Loucy (cell line): ENCODE measurements at regions not wholly inside any gene's neighbourhood (a gene's known extent, or its start where the extent isn't known, plus 50 kb on each side); places are given as distances from the start of the nearest gene placed in this dataset.

Experiments
- H2AFZ ChIP-seq: fragments of 200-600 bp; sonication (generic); 2 replicates; pipeline ENCODE4 v1.6.0; 2016; ENCODE audit warnings: antibody characterized with exemption, mild to moderate bottlenecking, low read length, moderate library complexity
- H3F3A ChIP-seq: fragments of 200-600 bp; 2 replicates; pipeline ENCODE4 v1.6.0; 2016; ENCODE audit warnings: antibody characterized with exemption, low read depth, mild to moderate bottlenecking
- H3K27me3 ChIP-seq: fragments of 200-600 bp; sonication (generic); 2 replicates; pipeline ENCODE4 v1.6.1; 2014; ENCODE audit warnings: low read length, mild to moderate bottlenecking; ENCODE audit not compliant: insufficient read depth, poor library complexity, severe bottlenecking
- H3K36me3 ChIP-seq: fragments of 200-600 bp; sonication (generic); 2 replicates; pipeline ENCODE4 v1.6.1; 2016; ENCODE audit warnings: low read length; ENCODE audit not compliant: insufficient read depth
- H3K4me1 ChIP-seq: fragments of 200-600 bp; sonication (generic); 2 replicates; pipeline ENCODE4 v1.5.1; 2014; ENCODE audit warnings: low read length, mild to moderate bottlenecking; ENCODE audit not compliant: insufficient read depth, poor library complexity, severe bottlenecking
- H3K4me2 ChIP-seq: fragments of 200-600 bp; sonication (generic); 2 replicates; pipeline ENCODE4 v1.6.0; 2014; ENCODE audit warnings: antibody characterized with exemption, low read length, low read depth, mild to moderate bottlenecking; ENCODE audit not compliant: poor library complexity, severe bottlenecking
- H3K4me3 ChIP-seq: fragments of 200-600 bp; sonication (generic); 2 replicates; pipeline ENCODE4 v1.5.1; 2014; ENCODE audit warnings: low read length, mild to moderate bottlenecking, mixed read lengths; ENCODE audit not compliant: poor library complexity, severe bottlenecking
- H3K79me2 ChIP-seq: fragments of 200-600 bp; sonication (generic); 2 replicates; pipeline ENCODE4 v1.6.1; 2014; ENCODE audit warnings: low read length; ENCODE audit not compliant: insufficient read depth
- H3K9ac ChIP-seq: fragments of 200-600 bp; sonication (generic); 2 replicates; pipeline ENCODE4 v1.6.0; 2014; ENCODE audit warnings: mild to moderate bottlenecking, low read depth, low read length, moderate library complexity; ENCODE audit not compliant: poor library complexity, severe bottlenecking
- H3K9me2 ChIP-seq: fragments of 200-600 bp; sonication (generic); replicated peaks from 2 replicates; pipeline ENCODE4 v1.6.1; 2016; ENCODE audit warnings: low read depth, low read length, mixed read lengths
- H3K9me3 ChIP-seq: fragments of 200-600 bp; sonication (generic); 2 replicates; pipeline ENCODE4 v1.6.1; 2014; ENCODE audit warnings: mild to moderate bottlenecking, antibody characterized with exemption, low read length, low read depth; ENCODE audit not compliant: insufficient read depth
- H4K20me1 ChIP-seq: fragments of 200-600 bp; sonication (generic); 2 replicates; pipeline ENCODE4 v1.6.0; 2014; ENCODE audit warnings: antibody characterized with exemption, low read length, mild to moderate bottlenecking; ENCODE audit not compliant: insufficient read depth, poor library complexity, severe bottlenecking
- EZH2phosphoT487 ChIP-seq: fragments of 200-600 bp; IDR thresholded peaks from 2 replicates; pipeline ENCODE4 v1.6.1; 2018; ENCODE audit warnings: antibody characterized with exemption, mild to moderate bottlenecking, moderate library complexity, borderline replicate concordance
- TF ChIP-seq, protein P1 (sequence below): fragments of 200-600 bp; sonication (generic); conservative IDR thresholded peaks from 2 replicates; pipeline ENCODE4 v1.5.1; 2014; ENCODE audit warnings: mild to moderate bottlenecking, antibody characterized with exemption, low read length

DNA sequence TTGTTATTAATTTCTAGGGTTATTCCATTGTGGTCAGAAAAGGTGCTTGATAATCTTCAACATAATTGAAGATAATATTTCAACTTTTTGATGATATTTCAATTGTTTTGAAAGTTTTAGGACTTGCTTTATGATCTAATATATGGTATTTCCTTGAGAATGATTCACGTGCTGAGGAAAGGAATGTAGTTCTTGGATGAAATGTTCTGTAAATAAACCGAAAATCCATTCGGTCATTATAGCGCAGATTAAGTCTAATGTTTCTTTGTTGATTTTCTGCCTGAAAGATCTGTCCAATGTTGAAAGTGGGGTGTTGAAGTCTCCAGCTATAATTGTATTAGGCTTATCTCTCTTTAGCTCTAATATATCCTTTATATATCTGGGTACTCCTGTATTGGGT lies 617.5 kb upstream of the NECTIN3 start:
- H3K9me2 ChIP-seq: no peaks in the 10 kb centered on the region
- H3K27me3 ChIP-seq: no peaks in the 10 kb centered on the region
- H3K36me3 ChIP-seq: no peaks in the 10 kb centered on the region
- H3F3A ChIP-seq: no peaks in the 10 kb centered on the region
- TF ChIP-seq EZH2phosphoT487: no peak
- no peak overlapping the region for H3K9ac ChIP-seq
- no peaks in the 10 kb centered on the region for H3K79me2 ChIP-seq
- H3K9me3 ChIP-seq: no peaks in the 10 kb centered on the region
- no peaks in the 10 kb centered on the region for H4K20me1 ChIP-seq
- no peak overlapping the region for H3K4me3 ChIP-seq
- H3K4me2 ChIP-seq: no peak overlapping the region
- H3K4me1 ChIP-seq: no peaks in the 10 kb centered on the region
- H2AFZ ChIP-seq: no peak overlapping the region

DNA sequence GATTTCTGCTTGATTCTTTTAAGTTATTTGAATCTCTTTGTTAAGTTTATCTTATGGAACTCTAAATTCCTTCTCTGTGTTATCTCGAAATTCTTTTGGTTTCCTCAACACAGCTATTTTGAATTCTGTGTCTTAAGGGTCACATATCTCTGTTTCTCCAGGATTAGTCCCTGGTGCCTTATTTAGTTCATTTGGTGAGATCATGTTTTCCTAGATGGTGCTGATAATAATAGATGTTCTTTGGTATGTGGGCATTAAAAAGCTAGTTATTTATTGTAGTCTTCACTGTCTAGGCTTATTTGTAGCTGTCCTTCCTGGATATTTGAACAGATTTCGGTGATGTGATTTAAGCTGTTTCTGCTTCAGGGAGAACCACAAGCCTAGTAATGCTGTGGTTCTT lies 615.6 kb upstream of the NECTIN3 start:
- Histone ChIP-seq H2AFZ (no peak overlapping the region), H3K27me3 (no peaks in the 10 kb centered on the region), H3K9me3 (no peaks in the 10 kb centered on the region), H3K4me2 (no peak overlapping the region), H3K9ac (no peak overlapping the region), H3K4me3 (no peak overlapping the region), H3K4me1 (no peaks in the 10 kb centered on the region), H3K9me2 (no peaks in the 10 kb centered on the region), H4K20me1 (no peaks in the 10 kb centered on the region), H3F3A (no peaks in the 10 kb centered on the region), H3K36me3 (no peaks in the 10 kb centered on the region), H3K79me2 (no peaks in the 10 kb centered on the region)
- TF ChIP-seq, protein P1, sequence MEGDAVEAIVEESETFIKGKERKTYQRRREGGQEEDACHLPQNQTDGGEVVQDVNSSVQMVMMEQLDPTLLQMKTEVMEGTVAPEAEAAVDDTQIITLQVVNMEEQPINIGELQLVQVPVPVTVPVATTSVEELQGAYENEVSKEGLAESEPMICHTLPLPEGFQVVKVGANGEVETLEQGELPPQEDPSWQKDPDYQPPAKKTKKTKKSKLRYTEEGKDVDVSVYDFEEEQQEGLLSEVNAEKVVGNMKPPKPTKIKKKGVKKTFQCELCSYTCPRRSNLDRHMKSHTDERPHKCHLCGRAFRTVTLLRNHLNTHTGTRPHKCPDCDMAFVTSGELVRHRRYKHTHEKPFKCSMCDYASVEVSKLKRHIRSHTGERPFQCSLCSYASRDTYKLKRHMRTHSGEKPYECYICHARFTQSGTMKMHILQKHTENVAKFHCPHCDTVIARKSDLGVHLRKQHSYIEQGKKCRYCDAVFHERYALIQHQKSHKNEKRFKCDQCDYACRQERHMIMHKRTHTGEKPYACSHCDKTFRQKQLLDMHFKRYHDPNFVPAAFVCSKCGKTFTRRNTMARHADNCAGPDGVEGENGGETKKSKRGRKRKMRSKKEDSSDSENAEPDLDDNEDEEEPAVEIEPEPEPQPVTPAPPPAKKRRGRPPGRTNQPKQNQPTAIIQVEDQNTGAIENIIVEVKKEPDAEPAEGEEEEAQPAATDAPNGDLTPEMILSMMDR: no peak
- no peak for TF ChIP-seq EZH2phosphoT487

DNA sequence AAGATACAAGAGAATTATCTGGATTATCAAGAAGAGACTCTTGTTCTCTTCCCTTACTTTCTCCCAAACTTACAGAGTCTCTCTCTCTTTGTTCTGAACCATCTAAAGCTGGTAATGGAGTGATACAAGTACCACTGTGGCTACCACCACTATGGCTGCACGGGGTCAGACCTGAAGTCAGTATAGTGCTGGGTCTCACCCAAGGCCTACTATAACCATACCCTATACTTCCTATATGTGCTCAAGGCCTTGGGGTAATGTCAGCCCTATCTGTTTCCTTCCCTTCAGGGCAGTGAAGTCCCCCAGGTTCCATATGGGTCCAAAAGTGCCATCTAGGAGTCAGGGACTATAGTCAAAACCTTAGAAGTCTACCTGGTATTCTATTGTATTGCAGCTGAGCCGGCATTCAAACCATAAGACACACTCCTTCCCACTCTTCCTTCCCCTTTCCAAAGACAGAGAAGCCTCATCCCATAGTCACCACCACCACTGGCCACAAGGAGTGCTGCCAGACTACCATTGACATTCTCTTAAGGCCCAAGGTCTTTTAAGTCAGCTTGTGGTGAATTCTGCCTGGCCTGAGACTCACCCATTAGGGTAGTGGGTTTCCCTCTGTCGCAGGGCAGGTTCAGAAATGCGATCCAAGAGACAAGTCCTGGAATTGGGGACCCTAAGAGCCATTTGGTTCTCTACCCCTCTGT lies 615.0 kb upstream of the NECTIN3 start:
- no peaks in the 10 kb centered on the region for H3K36me3 ChIP-seq
- no peak overlapping the region for H3K4me2 ChIP-seq

More for the DNA sequence above, 615.0 kb upstream of the NECTIN3 start:
- Histone ChIP-seq H3K4me1 (no peaks in the 10 kb centered on the region), H3K27me3 (no peaks in the 10 kb centered on the region), H3K79me2 (no peaks in the 10 kb centered on the region), H3K4me3 (no peak overlapping the region), H3K9ac (no peak overlapping the region), H3K9me3 (no peaks in the 10 kb centered on the region), H4K20me1 (no peaks in the 10 kb centered on the region), H2AFZ (no peak overlapping the region), H3F3A (no peaks in the 10 kb centered on the region), H3K9me2 (no peaks in the 10 kb centered on the region)
- no peak for TF ChIP-seq EZH2phosphoT487
- TF ChIP-seq, protein P1: no peak; the same call in 1 of the 2 replicates
